Body of pancreas (tissue), 4 donors: ENCODE measurements at regions not wholly inside any gene's neighbourhood (a gene's known extent, or its start where the extent isn't known, plus 50 kb on each side); places are given as distances from the start of the nearest gene placed in this dataset.

ENCODE experiments used
- CTCF ChIP-seq, 7 experiments: fragments of 450-650 bp in 4 of 7; fragments of 200-600 bp in 3 of 7; sonication (generic) in 3 of 7; IDR thresholded peaks; one replicate each; pipeline ENCODE4 v1.5.1; 2016 to 2019; ENCODE audit warnings: antibody characterized with exemption in 7 of 7
- POLR2A ChIP-seq, 3 donors: fragments of 450-650 bp; IDR thresholded peaks; one replicate each; pipeline ENCODE4 v1.6.1; 2016; ENCODE audit warnings: antibody characterized with exemption in 3 of 3, mild to moderate bottlenecking in 2 of 3

- TF ChIP-seq CTCF (IDR thresholded peaks at IDR 0.05): no peak
- no peak for TF ChIP-seq POLR2A (IDR thresholded peaks at IDR 0.05)
Observed at GRCh38 chr4:112910109-112910736, 139.2 kb upstream of the ANK2 start.
